ENCODE measurements at regions not wholly inside any gene's neighbourhood (a gene's known extent, or its start where the extent isn't known, plus 50 kb on each side); places are given as distances from the start of the nearest gene placed in this dataset.

DNA sequence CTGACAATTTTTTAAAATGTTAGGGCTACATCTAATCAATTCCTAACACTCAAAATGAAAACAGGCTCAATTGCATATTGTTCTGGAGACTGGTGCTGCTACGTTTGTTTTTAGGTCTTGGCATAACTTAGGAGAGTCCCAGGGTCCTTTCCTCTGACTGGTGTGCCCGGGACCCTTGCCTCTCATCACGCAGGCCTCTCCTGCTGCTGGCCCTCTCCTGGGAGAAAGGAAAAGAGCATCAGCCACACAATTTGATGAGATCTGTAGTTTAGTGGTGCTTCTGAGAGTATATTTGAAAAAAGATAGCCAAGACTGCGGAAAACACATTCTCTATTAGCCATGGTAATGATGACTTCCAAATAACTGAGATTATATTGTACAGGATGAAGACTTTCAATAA, 380.0 kb downstream of the KLF12 start:
- intact Hi-C loops (cut with DNase I), result loop anchor here in 1 of 2 donors (10.0 kb wide), 1 partner anchor 1471 kb away; no protein-coding TSS in a partner anchor
- 48 to 54% (median 52%) methylated on average over 4 of the region's 4 CpGs for WGBS, 4 donors
- no peaks in the 10 kb centered on the region for H3K27me3 ChIP-seq
- peaks cover 0 to 10% of the 10 kb centered on the region in 2 donors for H3K4me1 ChIP-seq (replicated peaks in 1 of 2)
- TF ChIP-seq POLR2A (IDR thresholded peaks at IDR 0.05), result no peak
- TF ChIP-seq, protein P1, sequence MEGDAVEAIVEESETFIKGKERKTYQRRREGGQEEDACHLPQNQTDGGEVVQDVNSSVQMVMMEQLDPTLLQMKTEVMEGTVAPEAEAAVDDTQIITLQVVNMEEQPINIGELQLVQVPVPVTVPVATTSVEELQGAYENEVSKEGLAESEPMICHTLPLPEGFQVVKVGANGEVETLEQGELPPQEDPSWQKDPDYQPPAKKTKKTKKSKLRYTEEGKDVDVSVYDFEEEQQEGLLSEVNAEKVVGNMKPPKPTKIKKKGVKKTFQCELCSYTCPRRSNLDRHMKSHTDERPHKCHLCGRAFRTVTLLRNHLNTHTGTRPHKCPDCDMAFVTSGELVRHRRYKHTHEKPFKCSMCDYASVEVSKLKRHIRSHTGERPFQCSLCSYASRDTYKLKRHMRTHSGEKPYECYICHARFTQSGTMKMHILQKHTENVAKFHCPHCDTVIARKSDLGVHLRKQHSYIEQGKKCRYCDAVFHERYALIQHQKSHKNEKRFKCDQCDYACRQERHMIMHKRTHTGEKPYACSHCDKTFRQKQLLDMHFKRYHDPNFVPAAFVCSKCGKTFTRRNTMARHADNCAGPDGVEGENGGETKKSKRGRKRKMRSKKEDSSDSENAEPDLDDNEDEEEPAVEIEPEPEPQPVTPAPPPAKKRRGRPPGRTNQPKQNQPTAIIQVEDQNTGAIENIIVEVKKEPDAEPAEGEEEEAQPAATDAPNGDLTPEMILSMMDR (IDR thresholded peaks at IDR 0.05), result no peak
- no peak overlapping the region for H3K4me3 ChIP-seq
- no peak overlapping the region for H3K27ac ChIP-seq
- no peaks in the 10 kb centered on the region for H3K36me3 ChIP-seq (replicated peaks in 1 of 2)
- DNase-seq, result no peak
- no peaks in the 10 kb centered on the region for H3K9me3 ChIP-seq (replicated peaks in 1 of 3)

DNA sequence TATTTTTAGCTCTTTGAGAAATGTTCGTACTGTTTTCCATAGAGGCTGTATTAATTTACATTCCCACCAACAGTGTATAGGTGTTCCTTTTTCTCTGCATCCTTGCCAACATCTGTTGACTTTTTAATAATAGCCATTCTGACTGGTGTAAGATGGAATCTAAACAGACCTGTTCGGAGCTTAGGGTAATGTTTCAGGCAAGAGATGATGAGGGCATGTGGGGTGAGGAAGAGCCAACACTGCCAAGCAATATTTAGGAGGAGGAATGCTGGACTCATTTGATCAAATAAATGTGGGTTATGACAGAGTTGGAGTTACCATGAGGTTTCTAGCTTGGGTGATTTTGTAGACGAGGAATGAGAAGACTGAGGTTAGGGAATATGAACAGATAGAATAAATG, 382.9 kb downstream of the KLF12 start:
- Histone ChIP-seq H3K4me3 (no peak overlapping the region), H3K27ac (no peak overlapping the region), H3K27me3 (no peaks in the 10 kb centered on the region), H3K9me3 (replicated peaks in 1 of 3) (no peaks in the 10 kb centered on the region), H3K4me1 (replicated peaks in 1 of 2) (no peaks in the 10 kb centered on the region), H3K36me3 (replicated peaks in 1 of 2) (no peaks in the 10 kb centered on the region)
- no peak for TF ChIP-seq POLR2A (IDR thresholded peaks at IDR 0.05)
- TF ChIP-seq, protein P1 (IDR thresholded peaks at IDR 0.05), result no peak
- intact Hi-C loops (cut with DNase I), result loop anchor here in 1 of 2 donors (10.0 kb wide), 1 partner anchor 1474 kb away; no protein-coding TSS in a partner anchor
- DNase-seq, result no peak
- 89 to 97% (median 93%) methylated on average over 3 of the region's 3 CpGs for WGBS, 4 donors

DNA sequence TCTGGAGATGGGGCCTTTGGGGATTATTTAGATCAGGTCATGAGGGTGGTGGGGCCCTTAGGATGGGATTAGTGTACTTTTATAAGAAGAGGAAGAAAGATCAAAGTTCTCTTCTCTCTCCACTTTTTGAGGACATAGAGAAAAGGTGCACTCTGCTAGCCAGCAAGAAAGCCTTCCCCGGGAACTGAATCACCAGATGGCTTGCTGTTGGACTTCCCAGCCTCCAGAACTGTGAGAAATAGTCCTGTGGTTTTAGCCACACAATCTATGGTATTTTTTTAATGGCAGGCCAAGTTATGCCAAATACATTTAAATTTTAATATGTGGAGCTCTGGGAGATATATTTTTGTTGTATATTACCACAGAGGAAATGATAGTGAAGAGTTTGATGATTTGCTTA, 385.8 kb downstream of the KLF12 start:
- Histone ChIP-seq H3K9me3 (replicated peaks in 1 of 3) (no peaks in the 10 kb centered on the region), H3K4me1 (replicated peaks in 1 of 2) (no peaks in the 10 kb centered on the region), H3K36me3 (replicated peaks in 1 of 2) (no peaks in the 10 kb centered on the region), H3K4me3 (no peak overlapping the region), H3K27ac (no peak overlapping the region), H3K27me3 (no peaks in the 10 kb centered on the region)
- TF ChIP-seq, protein P1 (IDR thresholded peaks at IDR 0.05), result no peak
- no peak for TF ChIP-seq POLR2A (IDR thresholded peaks at IDR 0.05)
- intact Hi-C loops (cut with DNase I), result no loop called here
- DNase-seq, result no peak
- WGBS, 4 donors, result 96 to 100% (median 100%) methylated on average over 1 of the region's 1 CpG

DNA sequence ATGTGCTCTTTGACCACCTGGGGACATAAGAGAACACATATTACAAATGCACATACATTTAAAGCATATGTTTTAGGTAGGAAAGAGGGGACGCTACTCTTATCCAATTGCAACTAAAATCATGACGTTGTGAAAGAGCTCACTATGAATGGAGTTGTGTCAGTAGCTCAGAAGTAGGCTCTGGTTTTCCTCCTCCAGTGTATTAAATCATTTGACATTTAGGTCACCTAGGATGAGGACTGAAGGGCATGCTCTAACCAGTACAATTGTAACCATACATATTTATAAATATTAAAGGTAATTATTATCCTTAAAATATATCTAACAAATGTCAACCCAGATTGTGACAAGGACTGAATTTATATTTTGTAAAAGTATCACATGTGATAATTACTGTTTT, 389.0 kb downstream of the KLF12 start:
- Histone ChIP-seq H3K4me1 (replicated peaks in 1 of 2) (no peaks in the 10 kb centered on the region), H3K36me3 (replicated peaks in 1 of 2) (no peaks in the 10 kb centered on the region), H3K9me3 (replicated peaks in 1 of 3) (no peaks in the 10 kb centered on the region), H3K4me3 (no peak overlapping the region), H3K27ac (no peak overlapping the region), H3K27me3 (no peaks in the 10 kb centered on the region)
- no peak for DNase-seq
- intact Hi-C loops (cut with DNase I), result no loop called here
- no peak for TF ChIP-seq POLR2A (IDR thresholded peaks at IDR 0.05)
- TF ChIP-seq, protein P1 (IDR thresholded peaks at IDR 0.05), result no peak
- WGBS, 4 donors, result 77 to 86% (median 78%) methylated on average over 2 of the region's 2 CpGs
